ENCODE measurements at regions not wholly inside any gene's neighbourhood (a gene's known extent, or its start where the extent isn't known, plus 50 kb on each side); places are given as distances from the start of the nearest gene placed in this dataset.

DNA sequence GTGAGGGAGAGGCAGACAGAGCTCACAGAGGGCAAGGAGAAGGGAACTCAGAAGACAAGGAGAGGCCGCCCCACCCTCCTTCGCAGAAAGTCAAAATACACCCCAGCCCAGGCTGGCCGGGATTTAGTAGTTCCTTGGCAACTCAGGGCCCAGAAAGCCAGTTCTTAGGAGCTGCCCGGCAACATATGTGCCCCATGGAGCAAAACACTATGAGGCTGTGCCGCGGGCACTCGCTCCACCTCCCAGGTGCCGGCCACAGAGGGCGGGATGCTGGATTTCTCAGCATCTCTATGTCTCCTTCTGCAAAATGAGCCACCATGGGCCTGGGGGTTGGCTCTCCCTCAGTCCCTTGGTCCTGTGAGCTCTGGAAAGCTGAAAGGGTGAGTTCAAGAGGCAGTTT, 93.8 kb upstream of the CACNA1A start:
- BruUV-seq (replicated peaks) = no TSS peak
- no peaks in the 10 kb centered on the region for H3K9me3 ChIP-seq (ENCODE audit: low read length)
- ChIA-PET POLR2A (ENCODE audit: unreplicated experiment) (interaction anchor here (0.5 kb wide), 1 partner anchor 133 kb away, joined by 10 read pairs; no protein-coding TSS in a partner anchor), CTCF (interaction anchor here (1.1 kb wide), 1 partner anchor 119 kb away, joined by 3 read pairs; no protein-coding TSS in a partner anchor)
- H3K9me2 ChIP-seq (replicated peaks; ENCODE audit: low read length) = no peaks in the 10 kb centered on the region
- no peak overlapping the region for H2AFZ ChIP-seq (ENCODE audit: low read length)
- no peaks in the 10 kb centered on the region for H3K36me3 ChIP-seq (ENCODE audit: low read depth, low read length)
- TF ChIP-seq EZH2 (IDR thresholded peaks at IDR 0.05; ENCODE audit: low read length, unreplicated experiment) = no peak
- TF ChIP-seq, protein P1, sequence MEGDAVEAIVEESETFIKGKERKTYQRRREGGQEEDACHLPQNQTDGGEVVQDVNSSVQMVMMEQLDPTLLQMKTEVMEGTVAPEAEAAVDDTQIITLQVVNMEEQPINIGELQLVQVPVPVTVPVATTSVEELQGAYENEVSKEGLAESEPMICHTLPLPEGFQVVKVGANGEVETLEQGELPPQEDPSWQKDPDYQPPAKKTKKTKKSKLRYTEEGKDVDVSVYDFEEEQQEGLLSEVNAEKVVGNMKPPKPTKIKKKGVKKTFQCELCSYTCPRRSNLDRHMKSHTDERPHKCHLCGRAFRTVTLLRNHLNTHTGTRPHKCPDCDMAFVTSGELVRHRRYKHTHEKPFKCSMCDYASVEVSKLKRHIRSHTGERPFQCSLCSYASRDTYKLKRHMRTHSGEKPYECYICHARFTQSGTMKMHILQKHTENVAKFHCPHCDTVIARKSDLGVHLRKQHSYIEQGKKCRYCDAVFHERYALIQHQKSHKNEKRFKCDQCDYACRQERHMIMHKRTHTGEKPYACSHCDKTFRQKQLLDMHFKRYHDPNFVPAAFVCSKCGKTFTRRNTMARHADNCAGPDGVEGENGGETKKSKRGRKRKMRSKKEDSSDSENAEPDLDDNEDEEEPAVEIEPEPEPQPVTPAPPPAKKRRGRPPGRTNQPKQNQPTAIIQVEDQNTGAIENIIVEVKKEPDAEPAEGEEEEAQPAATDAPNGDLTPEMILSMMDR (conservative IDR thresholded peaks at IDR 0.05; ENCODE audit: low read depth, low read length) = no peak
- no peak for TF ChIP-seq EZH2phosphoT487 (IDR thresholded peaks at IDR 0.05; ENCODE audit: borderline replicate concordance, low read length)
- no peak overlapping the region for H3K4me2 ChIP-seq (ENCODE audit: low read length)
- no peak overlapping the region for H3K27ac ChIP-seq (ENCODE audit: low read length)
- H3K4me1 ChIP-seq (ENCODE audit: insufficient read depth, low read length) = peaks cover 5% of the 10 kb centered on the region; the same call in 1 of the 2 replicates
- no peak overlapping the region for H3K9ac ChIP-seq (ENCODE audit: low read length)
- H3K4me3 ChIP-seq (ENCODE audit: low read length) = no peak overlapping the region
- intact Hi-C loops (cut with micrococcal nuclease) = no loop called here
- ATAC-seq (no peak), DNase-seq (no peak)
- no peaks in the 10 kb centered on the region for H3F3A ChIP-seq (ENCODE audit: low read length, unreplicated experiment)
- H3K79me2 ChIP-seq (ENCODE audit: low read length) = no peaks in the 10 kb centered on the region
- no peaks in the 10 kb centered on the region for H4K20me1 ChIP-seq (ENCODE audit: low read length)
- peaks cover 10% of the 10 kb centered on the region; the same call in 1 of the 2 replicates for H3K27me3 ChIP-seq (ENCODE audit: low read length)

DNA sequence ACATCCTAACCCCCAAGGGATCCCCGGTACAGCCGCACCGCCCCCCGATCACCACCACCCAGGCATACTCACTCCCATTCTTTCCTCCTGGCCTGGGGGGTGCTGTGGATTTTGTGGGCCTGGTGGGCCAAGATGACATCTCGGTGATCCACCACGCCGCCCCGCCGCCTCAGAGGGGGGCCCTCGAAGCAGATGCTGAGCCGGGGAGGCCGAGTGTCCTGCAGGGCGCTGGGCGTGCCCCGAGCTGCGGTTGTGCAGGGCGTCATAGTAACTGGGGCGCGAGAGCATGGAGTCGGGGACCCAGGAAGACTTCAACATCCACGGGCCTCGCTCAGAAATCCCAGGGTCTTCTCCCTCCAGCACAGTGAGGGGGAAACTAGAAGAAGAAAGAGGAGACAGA, 93.4 kb upstream of the CACNA1A start:
- Histone ChIP-seq H3K36me3 (ENCODE audit: low read depth, low read length) (no peaks in the 10 kb centered on the region), H3K27ac (ENCODE audit: low read length) (no peak overlapping the region), H3K4me1 (ENCODE audit: insufficient read depth, low read length) (peaks cover 5% of the 10 kb centered on the region; the same call in 1 of the 2 replicates), H3K4me3 (ENCODE audit: low read length) (no peak overlapping the region), H3F3A (ENCODE audit: low read length, unreplicated experiment) (no peaks in the 10 kb centered on the region), H2AFZ (ENCODE audit: low read length) (no peak overlapping the region), H3K9ac (ENCODE audit: low read length) (no peak overlapping the region), H3K27me3 (ENCODE audit: low read length) (peaks cover 6% of the 10 kb centered on the region; the same call in 1 of the 2 replicates), H4K20me1 (ENCODE audit: low read length) (no peaks in the 10 kb centered on the region), H3K79me2 (ENCODE audit: low read length) (no peaks in the 10 kb centered on the region), H3K9me2 (replicated peaks; ENCODE audit: low read length) (no peaks in the 10 kb centered on the region), H3K9me3 (ENCODE audit: low read length) (no peaks in the 10 kb centered on the region), H3K4me2 (ENCODE audit: low read length) (no peak overlapping the region)
- CTCF ChIA-PET = interaction anchor here (1.1 kb wide), 1 partner anchor 119 kb away, joined by 3 read pairs; no protein-coding TSS in a partner anchor
- DNase-seq (no peak), ATAC-seq (no peak)
- no peak for TF ChIP-seq EZH2phosphoT487 (IDR thresholded peaks at IDR 0.05; ENCODE audit: borderline replicate concordance, low read length)
- intact Hi-C loops (cut with micrococcal nuclease) = no loop called here
- POLR2A ChIA-PET (ENCODE audit: unreplicated experiment) = no interaction called here
- BruUV-seq (replicated peaks) = no TSS peak

DNA sequence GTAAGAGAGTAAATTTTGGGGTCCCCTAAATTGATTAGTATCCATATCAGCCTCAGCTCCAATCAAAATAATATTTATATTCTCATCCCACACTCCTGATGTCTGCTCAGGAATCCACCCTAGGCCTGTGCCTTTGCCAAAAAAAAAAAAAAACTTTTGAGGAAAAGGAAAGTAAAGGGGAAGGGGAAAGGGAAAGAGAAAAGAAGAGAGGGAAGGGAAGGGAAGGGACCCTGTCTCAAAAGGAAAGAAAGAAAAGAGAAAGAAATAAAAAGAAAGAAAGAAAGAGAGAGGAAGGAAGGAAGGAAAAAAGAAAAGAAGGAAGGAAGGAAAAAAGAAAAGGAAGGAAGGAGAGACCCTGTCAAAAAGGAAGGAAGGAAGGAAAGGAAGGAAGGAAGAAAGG, 91.8 kb upstream of the CACNA1A start:
- Histone ChIP-seq H3K4me3 (ENCODE audit: low read length) (no peak overlapping the region), H3K4me1 (ENCODE audit: insufficient read depth, low read length) (peaks cover 5% of the 10 kb centered on the region; the same call in 1 of the 2 replicates), H3F3A (ENCODE audit: low read length, unreplicated experiment) (no peaks in the 10 kb centered on the region), H3K27ac (ENCODE audit: low read length) (no peak overlapping the region), H3K9me3 (ENCODE audit: low read length) (no peaks in the 10 kb centered on the region), H3K4me2 (ENCODE audit: low read length) (0 out of 2 replicates have a peak overlapping the region, but pooled peaks have one; percentile 16), H3K9me2 (replicated peaks; ENCODE audit: low read length) (no peaks in the 10 kb centered on the region), H3K79me2 (ENCODE audit: low read length) (no peaks in the 10 kb centered on the region), H2AFZ (ENCODE audit: low read length) (0 out of 2 replicates have a peak overlapping the region, but pooled peaks have one; percentile 5), H3K36me3 (ENCODE audit: low read depth, low read length) (no peaks in the 10 kb centered on the region), H3K9ac (ENCODE audit: low read length) (no peak overlapping the region), H3K27me3 (ENCODE audit: low read length) (no peaks in the 10 kb centered on the region), H4K20me1 (ENCODE audit: low read length) (no peaks in the 10 kb centered on the region)
- DNase-seq (no peak), ATAC-seq (no peak)
- TF ChIP-seq EZH2 (IDR thresholded peaks at IDR 0.05; ENCODE audit: low read length, unreplicated experiment) = no peak
- no peak for TF ChIP-seq EZH2phosphoT487 (IDR thresholded peaks at IDR 0.05; ENCODE audit: borderline replicate concordance, low read length)
- TF ChIP-seq, protein P1 (conservative IDR thresholded peaks at IDR 0.05; ENCODE audit: low read depth, low read length) = no peak
- BruUV-seq (replicated peaks) = no TSS peak
- ChIA-PET POLR2A (ENCODE audit: unreplicated experiment) (no interaction called here), CTCF (interaction anchor here (0.5 to 1.1 kb wide), 4 partner anchors 119 to 263 kb away, joined by 3 to 6 read pairs (median 4); no protein-coding TSS in a partner anchor)
- intact Hi-C loops (cut with micrococcal nuclease) = no loop called here

Data from PC-3 (cell line).